Liver (tissue), 8 donors: ENCODE measurements at regions not wholly inside any gene's neighbourhood (a gene's known extent, or its start where the extent isn't known, plus 50 kb on each side); places are given as distances from the start of the nearest gene placed in this dataset.

Source experiments
- DNase-seq: peaks from one replicate; pipeline ENCODE4 v3.0.0-alpha.2; 2017; ENCODE audit warnings: low spot score
- H3K27ac ChIP-seq, 2 donors: one replicate each; pipeline ENCODE4 v1.7.0; 2013; ENCODE audit warnings: inconsistent platforms in 2 of 2, low read length in 2 of 2, control low read depth in 1 of 2, low read depth in 1 of 2, mild to moderate bottlenecking in 1 of 2
- H3K27me3 ChIP-seq, 4 donors: one replicate each; pipeline versions ENCODE4 v1.6.1 to v1.7.0; 2013; ENCODE audit warnings: low read length in 3 of 4, inconsistent platforms in 1 of 4, mild to moderate bottlenecking in 1 of 4, moderate library complexity in 1 of 4; ENCODE audit not compliant: control insufficient read depth in 4 of 4, insufficient read depth in 4 of 4
- H3K36me3 ChIP-seq, 4 donors: one replicate each; pipeline versions ENCODE4 v1.6.1 to v1.7.0; 2013; ENCODE audit warnings: low read length in 3 of 4, mild to moderate bottlenecking in 3 of 4, low read depth in 1 of 4, moderate library complexity in 1 of 4; ENCODE audit not compliant: control insufficient read depth in 4 of 4, insufficient read depth in 3 of 4
- H3K4me1 ChIP-seq, 4 donors: one replicate each; pipeline versions ENCODE4 v1.6.1 to v1.7.0; 2013; ENCODE audit warnings: low read length in 3 of 4, mild to moderate bottlenecking in 3 of 4, moderate library complexity in 1 of 4; ENCODE audit not compliant: control insufficient read depth in 4 of 4, insufficient read depth in 4 of 4
- H3K4me3 ChIP-seq, 3 donors: one replicate each; pipeline versions ENCODE4 v1.6.1 to v1.7.0; 2013; ENCODE audit warnings: low read length in 3 of 3, control low read depth in 1 of 3, low read depth in 1 of 3, mild to moderate bottlenecking in 1 of 3
- H3K9ac ChIP-seq, 2 donors: one replicate each; pipeline ENCODE4 v1.7.0; 2013; ENCODE audit warnings: low read length in 2 of 2, mild to moderate bottlenecking in 2 of 2, moderate library complexity in 2 of 2, control low read depth in 1 of 2, low read depth in 1 of 2
- H3K9me3 ChIP-seq, 4 donors: one replicate each; pipeline versions ENCODE4 v1.6.1 to v1.7.0; 2013; ENCODE audit warnings: low read length in 3 of 4; ENCODE audit not compliant: control insufficient read depth in 4 of 4
- ATF3 ChIP-seq: IDR thresholded peaks from 2 replicates; pipeline ENCODE4 v1.6.1; 2016; ENCODE audit warnings: antibody characterized with exemption
- FOXA1 ChIP-seq: IDR thresholded peaks from 2 replicates; pipeline ENCODE4 v1.6.1; 2016; ENCODE audit warnings: antibody characterized with exemption
- FOXA2 ChIP-seq: IDR thresholded peaks from 2 replicates; pipeline ENCODE4 v1.6.1; 2016; ENCODE audit warnings: antibody characterized with exemption
- GABPA ChIP-seq, 2 donors: IDR thresholded peaks in 1 of 2; conservative IDR thresholded peaks in 1 of 2; 2 replicates each; pipeline ENCODE4 v1.6.1; 2016; ENCODE audit warnings: antibody characterized with exemption in 2 of 2, mild to moderate bottlenecking in 1 of 2, moderate library complexity in 1 of 2
- HNF4A ChIP-seq, 2 donors: conservative IDR thresholded peaks; 2 replicates each; pipeline ENCODE4 v1.6.1; 2016; ENCODE audit warnings: antibody characterized with exemption in 2 of 2, mild to moderate bottlenecking in 2 of 2
- HNF4G ChIP-seq: IDR thresholded peaks from 2 replicates; pipeline ENCODE4 v1.6.1; 2016; ENCODE audit warnings: antibody characterized with exemption
- JUND ChIP-seq, 2 donors: IDR thresholded peaks; 2 replicates each; pipeline ENCODE4 v1.6.1; 2016; ENCODE audit warnings: antibody characterized with exemption in 2 of 2
- NR2F2 ChIP-seq: IDR thresholded peaks from 2 replicates; pipeline ENCODE4 v1.6.1; 2016; ENCODE audit warnings: antibody characterized with exemption
- REST ChIP-seq: IDR thresholded peaks from 2 replicates; pipeline ENCODE4 v1.6.1; 2016; ENCODE audit warnings: antibody characterized with exemption, mild to moderate bottlenecking
- RXRA ChIP-seq, 2 donors: IDR thresholded peaks; 2 replicates each; pipeline ENCODE4 v1.6.1; 2017 to 2018; ENCODE audit warnings: antibody characterized with exemption in 2 of 2, mild to moderate bottlenecking in 1 of 2
- SP1 ChIP-seq: IDR thresholded peaks from 2 replicates; pipeline ENCODE4 v1.6.1; 2018; ENCODE audit warnings: antibody characterized with exemption, mild to moderate bottlenecking
- YY1 ChIP-seq: IDR thresholded peaks from 2 replicates; pipeline ENCODE4 v1.6.1; 2016; ENCODE audit warnings: antibody characterized with exemption, mild to moderate bottlenecking
- WGBS: extraction: QIAGEN DNeasy Blood & Tissue Kit; methylation state at CpG from one replicate; pipeline ENCODE4 v1.1.7; 2013; 5-methylcytosine and 5-hydroxymethylcytosine counted together
- TF ChIP-seq, protein P1 (sequence below): fragments of 150-350 bp; IDR thresholded peaks from 2 replicates; pipeline ENCODE4 v1.5.1; 2017; ENCODE audit warnings: improper control_type of control experiment, low read depth, low read length; ENCODE audit not compliant: missing input control
- TF ChIP-seq, protein P2 (sequence below): IDR thresholded peaks from 2 replicates; pipeline ENCODE4 v1.6.1; 2016; ENCODE audit warnings: antibody characterized with exemption
- TF ChIP-seq, protein P3 (sequence below): IDR thresholded peaks from 2 replicates; pipeline ENCODE4 v1.6.1; 2016; ENCODE audit warnings: antibody characterized with exemption
- donor health status: healthy.
- donor health status: healthy.
- donor health status: healthy.
- donor health status: healthy.
- donor health status: healthy.

DNA sequence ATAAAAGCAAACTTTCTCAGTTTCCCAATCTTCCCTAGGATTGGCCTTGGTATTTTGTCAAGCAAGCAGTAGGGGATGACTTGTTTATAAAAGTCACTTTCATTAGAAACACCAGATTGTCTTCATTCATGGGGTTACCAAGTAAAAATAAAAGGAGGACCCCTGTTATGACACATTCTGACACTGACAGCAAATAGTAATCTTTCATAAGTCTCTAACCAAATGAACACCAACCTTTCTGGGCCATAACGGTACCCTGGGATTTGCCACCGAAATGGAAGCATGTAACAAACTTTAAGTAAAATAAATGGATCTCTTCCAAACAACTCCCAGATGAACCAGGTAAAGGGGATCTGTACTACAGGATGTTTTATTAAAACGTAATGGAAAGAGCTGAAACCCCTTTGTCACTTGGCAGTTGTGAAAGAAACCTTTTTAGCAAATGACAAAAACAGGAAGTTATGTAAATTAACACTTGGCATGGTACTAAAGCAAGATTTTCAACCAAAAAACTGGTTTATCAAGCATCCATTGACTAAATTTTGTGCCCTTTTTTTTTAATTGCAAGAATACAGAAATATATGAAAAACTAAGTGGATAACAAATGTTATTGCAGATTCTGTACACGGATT is 335.6 kb downstream of the RBM26 start:
- DNase-seq: no peak
- Histone ChIP-seq H3K4me3 (no peak overlapping the region), H3K36me3 (no peaks in the 10 kb centered on the region), H3K27ac (no peak overlapping the region), H3K9ac (no peak overlapping the region), H3K4me1 (no peaks in the 10 kb centered on the region), H3K27me3 (no peaks in the 10 kb centered on the region), H3K9me3 (no peaks in the 10 kb centered on the region)
- 61% methylated on average over 4 of the region's 4 CpGs for WGBS
- no peak for TF ChIP-seq GABPA (IDR thresholded peaks at IDR 0.05 in 1 of 2, conservative IDR thresholded peaks at IDR 0.05 in 1 of 2)
- TF ChIP-seq, protein P1, sequence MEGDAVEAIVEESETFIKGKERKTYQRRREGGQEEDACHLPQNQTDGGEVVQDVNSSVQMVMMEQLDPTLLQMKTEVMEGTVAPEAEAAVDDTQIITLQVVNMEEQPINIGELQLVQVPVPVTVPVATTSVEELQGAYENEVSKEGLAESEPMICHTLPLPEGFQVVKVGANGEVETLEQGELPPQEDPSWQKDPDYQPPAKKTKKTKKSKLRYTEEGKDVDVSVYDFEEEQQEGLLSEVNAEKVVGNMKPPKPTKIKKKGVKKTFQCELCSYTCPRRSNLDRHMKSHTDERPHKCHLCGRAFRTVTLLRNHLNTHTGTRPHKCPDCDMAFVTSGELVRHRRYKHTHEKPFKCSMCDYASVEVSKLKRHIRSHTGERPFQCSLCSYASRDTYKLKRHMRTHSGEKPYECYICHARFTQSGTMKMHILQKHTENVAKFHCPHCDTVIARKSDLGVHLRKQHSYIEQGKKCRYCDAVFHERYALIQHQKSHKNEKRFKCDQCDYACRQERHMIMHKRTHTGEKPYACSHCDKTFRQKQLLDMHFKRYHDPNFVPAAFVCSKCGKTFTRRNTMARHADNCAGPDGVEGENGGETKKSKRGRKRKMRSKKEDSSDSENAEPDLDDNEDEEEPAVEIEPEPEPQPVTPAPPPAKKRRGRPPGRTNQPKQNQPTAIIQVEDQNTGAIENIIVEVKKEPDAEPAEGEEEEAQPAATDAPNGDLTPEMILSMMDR: no peak
- TF ChIP-seq, protein P2, sequence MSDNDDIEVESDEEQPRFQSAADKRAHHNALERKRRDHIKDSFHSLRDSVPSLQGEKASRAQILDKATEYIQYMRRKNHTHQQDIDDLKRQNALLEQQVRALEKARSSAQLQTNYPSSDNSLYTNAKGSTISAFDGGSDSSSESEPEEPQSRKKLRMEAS: no peak

- DNase-seq: no peak
- H3K9ac ChIP-seq: no peak overlapping the region
- H3K4me3 ChIP-seq: no peak overlapping the region
- H3K9me3 ChIP-seq: no peaks in the 10 kb centered on the region
- TF ChIP-seq HNF4A (conservative IDR thresholded peaks at IDR 0.05): no peak
- no peak for TF ChIP-seq RXRA (IDR thresholded peaks at IDR 0.05)
- no peak for TF ChIP-seq SP1
- TF ChIP-seq FOXA2: no peak
- TF ChIP-seq GABPA (IDR thresholded peaks at IDR 0.05 in 1 of 2, conservative IDR thresholded peaks at IDR 0.05 in 1 of 2): no peak
- TF ChIP-seq FOXA1: no peak
- WGBS: 62% methylated on average over 6 of the region's 6 CpGs
- no peak overlapping the region for H3K27ac ChIP-seq
- H3K36me3 ChIP-seq: no peaks in the 10 kb centered on the region
- no peaks in the 10 kb centered on the region for H3K4me1 ChIP-seq
- peaks cover 0 to 4% (median 0%) of the 10 kb centered on the region in 4 donors for H3K27me3 ChIP-seq
These were observed 343.8 kb downstream of the RBM26 start for GRCh38 chr13:79062291-79062690.

DNA sequence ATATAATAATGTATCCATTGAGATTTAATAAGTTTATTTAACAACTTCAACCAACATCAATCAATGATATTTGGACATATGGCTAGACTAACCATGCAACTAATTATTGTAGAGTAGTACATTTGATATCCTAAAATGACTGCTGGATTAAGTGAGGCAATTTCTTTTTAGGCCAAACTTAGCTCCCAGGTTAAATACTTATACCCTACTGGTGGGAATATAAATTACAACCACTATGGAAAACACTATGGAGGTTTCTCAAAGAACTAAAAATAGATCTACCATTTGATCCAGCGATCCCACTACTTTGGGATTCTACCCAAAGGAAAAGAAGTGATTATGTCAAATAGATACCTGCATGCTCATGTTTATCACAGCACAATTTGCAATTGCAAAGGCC is 345.8 kb downstream of the RBM26 start:
- TF ChIP-seq YY1 (no peak), SP1 (no peak), RXRA (IDR thresholded peaks at IDR 0.05) (no peak), REST (no peak), ATF3 (no peak), HNF4G (no peak), NR2F2 (no peak), FOXA1 (no peak), HNF4A (conservative IDR thresholded peaks at IDR 0.05) (no peak), JUND (IDR thresholded peaks at IDR 0.05) (no peak), GABPA (IDR thresholded peaks at IDR 0.05 in 1 of 2, conservative IDR thresholded peaks at IDR 0.05 in 1 of 2) (no peak)
- TF ChIP-seq, protein P1: no peak
- TF ChIP-seq, protein P3, sequence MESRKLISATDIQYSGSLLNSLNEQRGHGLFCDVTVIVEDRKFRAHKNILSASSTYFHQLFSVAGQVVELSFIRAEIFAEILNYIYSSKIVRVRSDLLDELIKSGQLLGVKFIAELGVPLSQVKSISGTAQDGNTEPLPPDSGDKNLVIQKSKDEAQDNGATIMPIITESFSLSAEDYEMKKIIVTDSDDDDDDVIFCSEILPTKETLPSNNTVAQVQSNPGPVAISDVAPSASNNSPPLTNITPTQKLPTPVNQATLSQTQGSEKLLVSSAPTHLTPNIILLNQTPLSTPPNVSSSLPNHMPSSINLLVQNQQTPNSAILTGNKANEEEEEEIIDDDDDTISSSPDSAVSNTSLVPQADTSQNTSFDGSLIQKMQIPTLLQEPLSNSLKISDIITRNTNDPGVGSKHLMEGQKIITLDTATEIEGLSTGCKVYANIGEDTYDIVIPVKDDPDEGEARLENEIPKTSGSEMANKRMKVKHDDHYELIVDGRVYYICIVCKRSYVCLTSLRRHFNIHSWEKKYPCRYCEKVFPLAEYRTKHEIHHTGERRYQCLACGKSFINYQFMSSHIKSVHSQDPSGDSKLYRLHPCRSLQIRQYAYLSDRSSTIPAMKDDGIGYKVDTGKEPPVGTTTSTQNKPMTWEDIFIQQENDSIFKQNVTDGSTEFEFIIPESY: no peak
- TF ChIP-seq, protein P2: no peak
- Histone ChIP-seq H3K9ac (no peak overlapping the region), H3K27ac (no peak overlapping the region), H3K36me3 (no peaks in the 10 kb centered on the region), H3K4me1 (no peaks in the 10 kb centered on the region), H3K27me3 (peaks cover 0 to 4% (median 0%) of the 10 kb centered on the region in 4 donors), H3K4me3 (no peak overlapping the region), H3K9me3 (peaks cover 0 to 3% (median 0%) of the 10 kb centered on the region in 4 donors)
- DNase-seq: no peak
- WGBS: 91% methylated on average over 1 of the region's 1 CpG
